ENCODE measurements at regions not wholly inside any gene's neighbourhood (a gene's known extent, or its start where the extent isn't known, plus 50 kb on each side); places are given as distances from the start of the nearest gene placed in this dataset.

GRCh38 chr12:132418393-132418925 is 71.5 kb upstream of the FBRSL1 start:
- peaks cover 59% of the 10 kb centered on the region for H3K27me3 Mint-ChIP-seq (ENCODE audit: unreplicated experiment)
- H3K4me3 Mint-ChIP-seq (ENCODE audit: unreplicated experiment), result no peak overlapping the region
- no peaks in the 10 kb centered on the region for H3K9me3 Mint-ChIP-seq (ENCODE audit: unreplicated experiment)

GRCh38 chr12:132417741-132418140 is 72.2 kb upstream of the FBRSL1 start:
- H3K4me3 Mint-ChIP-seq (ENCODE audit: unreplicated experiment), result no peak overlapping the region
- no peak for DNase-seq (ENCODE audit: extremely low spot score, unreplicated experiment)
- peaks cover 2% of the 10 kb centered on the region for H3K36me3 Mint-ChIP-seq (ENCODE audit: unreplicated experiment)
- no peak overlapping the region for H3K27ac Mint-ChIP-seq (ENCODE audit: unreplicated experiment)
- no peak for TF ChIP-seq CTCF (IDR thresholded peaks at IDR 0.05)
- H3K27me3 Mint-ChIP-seq (ENCODE audit: unreplicated experiment), result peaks cover 53% of the 10 kb centered on the region
- H3K4me1 Mint-ChIP-seq (ENCODE audit: unreplicated experiment), result peaks cover 10% of the 10 kb centered on the region
- no peaks in the 10 kb centered on the region for H3K9me3 Mint-ChIP-seq (ENCODE audit: unreplicated experiment)

More at GRCh38 chr12:132418393-132418925, 71.5 kb upstream of the FBRSL1 start:
- peaks cover 2% of the 10 kb centered on the region for H3K36me3 Mint-ChIP-seq (ENCODE audit: unreplicated experiment)
- peaks cover 12% of the 10 kb centered on the region for H3K4me1 Mint-ChIP-seq (ENCODE audit: unreplicated experiment)
- no peak for TF ChIP-seq CTCF (IDR thresholded peaks at IDR 0.05)
- no peak for DNase-seq (ENCODE audit: extremely low spot score, unreplicated experiment)
- H3K27ac Mint-ChIP-seq (ENCODE audit: unreplicated experiment), result no peak overlapping the region

GRCh38 chr12:132416827-132417226 is 73.1 kb upstream of the FBRSL1 start:
- Mint-ChIP-seq H3K9me3 (ENCODE audit: unreplicated experiment) (no peaks in the 10 kb centered on the region), H3K36me3 (ENCODE audit: unreplicated experiment) (peaks cover 2% of the 10 kb centered on the region), H3K27ac (ENCODE audit: unreplicated experiment) (no peak overlapping the region), H3K4me1 (ENCODE audit: unreplicated experiment) (peaks cover 3% of the 10 kb centered on the region), H3K27me3 (ENCODE audit: unreplicated experiment) (peaks cover 44% of the 10 kb centered on the region), H3K4me3 (ENCODE audit: unreplicated experiment) (no peak overlapping the region)
- TF ChIP-seq CTCF (IDR thresholded peaks at IDR 0.05), result no peak
- DNase-seq (ENCODE audit: extremely low spot score, unreplicated experiment), result no peak

- no peak for DNase-seq (ENCODE audit: extremely low spot score, unreplicated experiment)
- no peaks in the 10 kb centered on the region for H3K9me3 Mint-ChIP-seq (ENCODE audit: unreplicated experiment)
- H3K4me1 Mint-ChIP-seq (ENCODE audit: unreplicated experiment), result peaks cover 3% of the 10 kb centered on the region
- peaks cover 2% of the 10 kb centered on the region for H3K36me3 Mint-ChIP-seq (ENCODE audit: unreplicated experiment)
- TF ChIP-seq CTCF (IDR thresholded peaks at IDR 0.05), result no peak
- H3K27me3 Mint-ChIP-seq (ENCODE audit: unreplicated experiment), result peaks cover 37% of the 10 kb centered on the region
- no peak overlapping the region for H3K4me3 Mint-ChIP-seq (ENCODE audit: unreplicated experiment)
- no peak overlapping the region for H3K27ac Mint-ChIP-seq (ENCODE audit: unreplicated experiment)
Measured at GRCh38 chr12:132416121-132416673, 73.8 kb upstream of the FBRSL1 start.

GRCh38 chr12:132415327-132416120 is 74.4 kb upstream of the FBRSL1 start:
- H3K4me1 Mint-ChIP-seq (ENCODE audit: unreplicated experiment), result peaks cover 3% of the 10 kb centered on the region
- H3K36me3 Mint-ChIP-seq (ENCODE audit: unreplicated experiment), result peaks cover 2% of the 10 kb centered on the region
- H3K4me3 Mint-ChIP-seq (ENCODE audit: unreplicated experiment), result no peak overlapping the region
- DNase-seq (ENCODE audit: extremely low spot score, unreplicated experiment), result no peak
- H3K9me3 Mint-ChIP-seq (ENCODE audit: unreplicated experiment), result no peaks in the 10 kb centered on the region
- H3K27me3 Mint-ChIP-seq (ENCODE audit: unreplicated experiment), result peaks cover 31% of the 10 kb centered on the region
- no peak for TF ChIP-seq CTCF (IDR thresholded peaks at IDR 0.05)
- no peak overlapping the region for H3K27ac Mint-ChIP-seq (ENCODE audit: unreplicated experiment)
